SU-DHL-6 (cell line): ENCODE measurements at regions not wholly inside any gene's neighbourhood (a gene's known extent, or its start where the extent isn't known, plus 50 kb on each side); places are given as distances from the start of the nearest gene placed in this dataset.

ENCODE experiments used
- H2AFZ ChIP-seq: fragments of 200-600 bp; sonication (generic); 2 replicates; pipeline ENCODE4 v1.6.1; 2014; ENCODE audit warnings: low read depth, mild to moderate bottlenecking, moderate library complexity, mixed read lengths, antibody characterized with exemption, low read length; ENCODE audit not compliant: severe bottlenecking
- H3F3A ChIP-seq: fragments of 200-600 bp; shearing (Covaris generic); 2 replicates; pipeline ENCODE4 v1.6.0; 2016; ENCODE audit warnings: antibody characterized with exemption, mild to moderate bottlenecking; ENCODE audit not compliant: insufficient read depth
- H3K27ac ChIP-seq: fragments of 200-600 bp; sonication (generic); 2 replicates; pipeline ENCODE4 v1.5.1; 2016; ENCODE audit warnings: low read depth, mild to moderate bottlenecking, low read length, moderate library complexity, mixed read lengths
- H3K27me3 ChIP-seq: fragments of 200-600 bp; sonication (generic), shearing (Covaris generic); 2 replicates; pipeline ENCODE4 v1.6.0; 2014; ENCODE audit warnings: mild to moderate bottlenecking, low read length
- H3K36me3 ChIP-seq: fragments of 200-600 bp; sonication (generic); 2 replicates; pipeline ENCODE4 v1.6.1; 2014; ENCODE audit warnings: mild to moderate bottlenecking, low read length, mixed read lengths
- H3K4me2 ChIP-seq: fragments of 300-600, 200-600 bp; shearing (Covaris generic), sonication (generic); 2 replicates; pipeline ENCODE4 v1.6.0; 2014; ENCODE audit warnings: low read length, low read depth, mild to moderate bottlenecking; ENCODE audit not compliant: poor library complexity, severe bottlenecking
- H3K4me3 ChIP-seq: fragments of 200-600 bp; sonication (generic); 2 replicates; pipeline ENCODE4 v1.5.1; 2014; ENCODE audit warnings: antibody characterized with exemption, low read length, mild to moderate bottlenecking, mixed read lengths; ENCODE audit not compliant: insufficient read depth, poor library complexity, severe bottlenecking
- H3K79me2 ChIP-seq: fragments of 200-600 bp; sonication (generic); 2 replicates; pipeline ENCODE4 v1.6.1; 2014; ENCODE audit warnings: mild to moderate bottlenecking, low read length, moderate library complexity; ENCODE audit not compliant: insufficient read depth
- H3K9ac ChIP-seq: fragments of 200-600 bp; sonication (generic); 2 replicates; pipeline ENCODE4 v1.7.0; 2014; ENCODE audit warnings: mild to moderate bottlenecking, low read length
- H3K9me2 ChIP-seq: fragments of 200-600 bp; sonication (generic); replicated peaks from 2 replicates; pipeline ENCODE4 v1.6.1; 2014; ENCODE audit warnings: low read length; ENCODE audit not compliant: insufficient read depth
- H3K9me3 ChIP-seq: fragments of 200-600 bp; sonication (generic); 2 replicates; pipeline ENCODE4 v1.6.1; 2014; ENCODE audit warnings: low read length, mixed read lengths; ENCODE audit not compliant: insufficient read depth
- H4K20me1 ChIP-seq: fragments of 200-600 bp; sonication (generic); 2 replicates; pipeline ENCODE4 v1.6.1; 2014; ENCODE audit warnings: low read depth, mild to moderate bottlenecking, antibody characterized with exemption, low read length, moderate library complexity, mixed read lengths
- EZH2phosphoT487 ChIP-seq: fragments of 200-600 bp; sonication (generic), shearing (Covaris generic); conservative IDR thresholded peaks from 2 replicates; pipeline ENCODE4 v1.6.1; 2018; ENCODE audit warnings: mild to moderate bottlenecking, antibody characterized with exemption, low read length, moderate library complexity, mixed read lengths
- TF ChIP-seq, protein P1 (sequence below): fragments of 200-600 bp; sonication (generic); IDR thresholded peaks from one replicate; pipeline ENCODE4 v1.5.1; 2017; ENCODE audit warnings: antibody characterized with exemption, mild to moderate bottlenecking, low read length, moderate library complexity; ENCODE audit not compliant: insufficient read depth, poor library complexity, severe bottlenecking

DNA sequence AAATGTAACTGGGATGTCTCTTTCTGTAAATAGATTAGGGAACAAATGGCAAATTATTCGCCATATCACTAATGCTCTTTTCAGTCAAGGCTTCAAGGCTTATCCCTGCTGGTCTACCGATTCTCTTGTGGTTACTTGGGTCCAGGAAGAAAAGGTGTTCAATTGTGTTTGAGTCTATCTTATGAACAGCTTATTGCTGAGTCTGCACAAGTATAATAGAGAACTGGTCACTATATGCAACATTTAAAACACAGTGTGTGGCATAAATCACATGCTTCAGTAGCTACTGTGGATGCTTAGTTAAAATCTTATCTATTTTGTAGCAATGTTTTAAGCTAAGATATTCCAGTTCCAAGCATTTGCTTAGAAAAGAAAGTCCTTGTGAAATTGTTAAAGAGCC, 274.2 kb upstream of the FAM174A start:
- TF ChIP-seq, protein P1, sequence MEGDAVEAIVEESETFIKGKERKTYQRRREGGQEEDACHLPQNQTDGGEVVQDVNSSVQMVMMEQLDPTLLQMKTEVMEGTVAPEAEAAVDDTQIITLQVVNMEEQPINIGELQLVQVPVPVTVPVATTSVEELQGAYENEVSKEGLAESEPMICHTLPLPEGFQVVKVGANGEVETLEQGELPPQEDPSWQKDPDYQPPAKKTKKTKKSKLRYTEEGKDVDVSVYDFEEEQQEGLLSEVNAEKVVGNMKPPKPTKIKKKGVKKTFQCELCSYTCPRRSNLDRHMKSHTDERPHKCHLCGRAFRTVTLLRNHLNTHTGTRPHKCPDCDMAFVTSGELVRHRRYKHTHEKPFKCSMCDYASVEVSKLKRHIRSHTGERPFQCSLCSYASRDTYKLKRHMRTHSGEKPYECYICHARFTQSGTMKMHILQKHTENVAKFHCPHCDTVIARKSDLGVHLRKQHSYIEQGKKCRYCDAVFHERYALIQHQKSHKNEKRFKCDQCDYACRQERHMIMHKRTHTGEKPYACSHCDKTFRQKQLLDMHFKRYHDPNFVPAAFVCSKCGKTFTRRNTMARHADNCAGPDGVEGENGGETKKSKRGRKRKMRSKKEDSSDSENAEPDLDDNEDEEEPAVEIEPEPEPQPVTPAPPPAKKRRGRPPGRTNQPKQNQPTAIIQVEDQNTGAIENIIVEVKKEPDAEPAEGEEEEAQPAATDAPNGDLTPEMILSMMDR: no peak
- no peak for TF ChIP-seq EZH2phosphoT487
- Histone ChIP-seq H3F3A (no peaks in the 10 kb centered on the region), H3K27ac (no peak overlapping the region), H3K27me3 (no peaks in the 10 kb centered on the region), H3K4me3 (no peak overlapping the region), H3K9me2 (no peaks in the 10 kb centered on the region), H3K9me3 (no peaks in the 10 kb centered on the region), H3K36me3 (no peaks in the 10 kb centered on the region), H4K20me1 (no peaks in the 10 kb centered on the region), H3K9ac (no peak overlapping the region), H2AFZ (no peak overlapping the region), H3K79me2 (no peaks in the 10 kb centered on the region), H3K4me2 (no peak overlapping the region)

DNA sequence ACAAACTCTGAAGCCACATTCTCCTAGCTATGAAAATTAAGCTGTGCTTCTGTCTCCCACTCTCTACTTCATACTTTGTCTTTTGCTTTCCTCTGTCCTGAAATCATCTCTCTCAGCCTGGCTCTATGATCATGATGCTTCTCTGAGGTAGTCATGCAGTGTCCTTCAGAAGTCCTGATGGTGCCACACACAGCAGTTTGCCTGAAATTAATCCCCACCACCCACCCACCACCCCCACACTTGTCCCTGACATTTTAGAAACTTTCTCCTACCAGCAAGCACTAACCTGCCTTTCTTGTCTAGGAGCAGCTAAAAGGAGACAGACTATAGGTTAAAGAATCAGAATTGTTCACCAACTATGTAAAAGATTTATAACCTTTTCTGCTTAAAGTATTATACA, 282.2 kb upstream of the FAM174A start:
- Histone ChIP-seq H3K4me3 (no peak overlapping the region), H3K27ac (no peak overlapping the region), H3K4me2 (no peak overlapping the region), H3K36me3 (no peaks in the 10 kb centered on the region), H3F3A (no peaks in the 10 kb centered on the region), H4K20me1 (no peaks in the 10 kb centered on the region), H2AFZ (no peak overlapping the region), H3K9ac (no peak overlapping the region), H3K9me2 (no peaks in the 10 kb centered on the region), H3K79me2 (no peaks in the 10 kb centered on the region), H3K27me3 (no peaks in the 10 kb centered on the region), H3K9me3 (no peaks in the 10 kb centered on the region)
- TF ChIP-seq, protein P1: no peak
- TF ChIP-seq EZH2phosphoT487: no peak

DNA sequence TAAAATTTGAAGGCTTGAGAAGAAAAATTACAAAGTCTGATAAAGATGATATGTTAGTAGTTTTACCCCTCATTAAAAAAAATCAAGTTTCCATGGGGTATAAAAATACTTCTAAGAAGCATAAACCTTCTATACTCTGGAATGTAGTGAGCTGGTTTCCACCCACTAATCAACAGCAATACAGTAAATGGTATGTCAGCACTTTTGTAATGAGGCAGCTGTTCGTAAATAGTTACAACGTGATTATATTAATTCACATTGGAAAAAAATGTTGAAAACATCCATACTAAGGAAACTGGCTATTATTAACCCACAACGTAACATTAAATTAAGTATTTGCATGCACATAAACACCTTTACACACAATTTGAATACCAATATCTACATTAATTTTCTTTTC, 283.1 kb upstream of the FAM174A start:
- no peak overlapping the region for H3K4me3 ChIP-seq
- H3K9me2 ChIP-seq: no peaks in the 10 kb centered on the region
- H3K27me3 ChIP-seq: no peaks in the 10 kb centered on the region
- no peaks in the 10 kb centered on the region for H3K36me3 ChIP-seq
- no peak overlapping the region for H2AFZ ChIP-seq
- no peak for TF ChIP-seq EZH2phosphoT487
- TF ChIP-seq, protein P1: no peak
- H3F3A ChIP-seq: no peaks in the 10 kb centered on the region
- H3K9me3 ChIP-seq: no peaks in the 10 kb centered on the region
- no peak overlapping the region for H3K4me2 ChIP-seq
- H4K20me1 ChIP-seq: no peaks in the 10 kb centered on the region
- H3K9ac ChIP-seq: no peak overlapping the region
- no peaks in the 10 kb centered on the region for H3K79me2 ChIP-seq
- H3K27ac ChIP-seq: no peak overlapping the region

DNA sequence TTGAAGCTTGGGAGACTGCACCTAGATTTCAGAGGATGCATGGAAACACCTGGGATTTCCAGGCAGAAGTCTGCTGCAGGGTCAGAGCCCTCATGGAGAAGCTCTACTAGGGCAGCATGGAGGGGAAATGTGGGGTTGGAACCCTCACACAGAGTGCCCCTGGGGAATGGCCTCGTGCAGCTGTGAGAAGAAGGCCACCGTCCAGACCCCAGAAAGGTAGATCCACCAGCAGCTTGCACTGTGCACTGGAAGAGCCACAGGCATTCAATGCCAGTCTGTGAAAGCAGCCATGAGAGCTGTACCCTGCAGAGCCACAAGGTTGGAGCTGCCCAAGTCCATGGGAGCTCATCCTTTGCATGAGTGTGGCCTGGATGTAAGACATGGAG, 285.3 kb upstream of the FAM174A start:
- Histone ChIP-seq H3K4me3 (no peak overlapping the region), H3K9me3 (no peaks in the 10 kb centered on the region), H3K9ac (no peak overlapping the region), H3K9me2 (no peaks in the 10 kb centered on the region), H3K4me2 (no peak overlapping the region), H3K79me2 (no peaks in the 10 kb centered on the region), H3F3A (no peaks in the 10 kb centered on the region), H4K20me1 (no peaks in the 10 kb centered on the region), H2AFZ (no peak overlapping the region), H3K27ac (no peak overlapping the region), H3K36me3 (no peaks in the 10 kb centered on the region), H3K27me3 (no peaks in the 10 kb centered on the region)
- no peak for TF ChIP-seq EZH2phosphoT487
- TF ChIP-seq, protein P1: no peak
